ENCODE measurements at regions not wholly inside any gene's neighbourhood (a gene's known extent, or its start where the extent isn't known, plus 50 kb on each side); places are given as distances from the start of the nearest gene placed in this dataset.

GRCh38 chr12:87687362-87687761 is 341.8 kb downstream of the C12orf50 start:
- DNase-seq: no peak
- H3K27ac ChIP-seq: no peak overlapping the region
- no peak overlapping the region for H3K4me3 ChIP-seq
- H3K36me3 ChIP-seq: no peaks in the 10 kb centered on the region
- no peaks in the 10 kb centered on the region for H3K27me3 ChIP-seq (replicated peaks in 1 of 7)
- no peak for TF ChIP-seq CTCF (IDR thresholded peaks at IDR 0.05 in 8 of 11, conservative IDR thresholded peaks at IDR 0.05 in 3 of 11)
- no peak for TF ChIP-seq POLR2A (IDR thresholded peaks at IDR 0.05)
- no peak for TF ChIP-seq POLR2AphosphoS5 (IDR thresholded peaks at IDR 0.05)
- no peaks in the 10 kb centered on the region for H3K9me3 ChIP-seq
- intact Hi-C loops (cut with DNase I; ENCODE audit: low total_unique reads): no loop called here
- 43 to 63% (median 52%) methylated on average over 6 of the region's 6 CpGs for WGBS, 5 donors
- no peaks in the 10 kb centered on the region for H3K4me1 ChIP-seq

- TF ChIP-seq POLR2AphosphoS5 (IDR thresholded peaks at IDR 0.05) (no peak), POLR2A (IDR thresholded peaks at IDR 0.05) (no peak), CTCF (IDR thresholded peaks at IDR 0.05 in 8 of 11, conservative IDR thresholded peaks at IDR 0.05 in 3 of 11) (no peak)
- Histone ChIP-seq H3K4me3 (no peak overlapping the region), H3K4me1 (no peaks in the 10 kb centered on the region), H3K9me3 (no peaks in the 10 kb centered on the region), H3K27me3 (replicated peaks in 1 of 7) (no peaks in the 10 kb centered on the region), H3K27ac (no peak overlapping the region), H3K36me3 (no peaks in the 10 kb centered on the region)
- intact Hi-C loops (cut with DNase I; ENCODE audit: low total_unique reads): no loop called here
- DNase-seq: no peak
These were observed 343.5 kb downstream of the C12orf50 start for GRCh38 chr12:87685696-87686095.

GRCh38 chr12:87679251-87679650 is 349.9 kb downstream of the C12orf50 start:
- 59 to 73% (median 67%) methylated on average over 2 of the region's 2 CpGs for WGBS, 5 donors
- TF ChIP-seq CTCF (IDR thresholded peaks at IDR 0.05 in 8 of 11, conservative IDR thresholded peaks at IDR 0.05 in 3 of 11) (no peak), POLR2AphosphoS5 (IDR thresholded peaks at IDR 0.05) (no peak), POLR2A (IDR thresholded peaks at IDR 0.05) (no peak)

GRCh38 chr12:87678453-87678852 is 350.7 kb downstream of the C12orf50 start:
- Histone ChIP-seq H3K4me1 (no peaks in the 10 kb centered on the region), H3K27ac (no peak overlapping the region), H3K4me3 (no peak overlapping the region), H3K27me3 (replicated peaks in 1 of 7) (no peaks in the 10 kb centered on the region), H3K36me3 (no peaks in the 10 kb centered on the region), H3K9me3 (no peaks in the 10 kb centered on the region)
- no peak for DNase-seq
- TF ChIP-seq POLR2A (IDR thresholded peaks at IDR 0.05) (no peak), POLR2AphosphoS5 (IDR thresholded peaks at IDR 0.05) (no peak), CTCF (IDR thresholded peaks at IDR 0.05 in 8 of 11, conservative IDR thresholded peaks at IDR 0.05 in 3 of 11) (no peak)
- intact Hi-C loops (cut with DNase I; ENCODE audit: low total_unique reads): no loop called here

More at GRCh38 chr12:87679251-87679650, 349.9 kb downstream of the C12orf50 start:
- no peak for DNase-seq
- Histone ChIP-seq H3K4me3 (no peak overlapping the region), H3K27me3 (replicated peaks in 1 of 7) (no peaks in the 10 kb centered on the region), H3K36me3 (no peaks in the 10 kb centered on the region), H3K9me3 (no peaks in the 10 kb centered on the region), H3K27ac (no peak overlapping the region), H3K4me1 (no peaks in the 10 kb centered on the region)
- intact Hi-C loops (cut with DNase I; ENCODE audit: low total_unique reads): no loop called here
